Right atrium auricular region (tissue), 2 donors: ENCODE measurements at regions not wholly inside any gene's neighbourhood (a gene's known extent, or its start where the extent isn't known, plus 50 kb on each side); places are given as distances from the start of the nearest gene placed in this dataset.
"Not testable (repeated sequence)": the region's sequence is repeated elsewhere in the genome, so short reads cannot be mapped to it uniquely, and the experiment has no call there.

Source experiments
- DNase-seq: peaks from one replicate; pipeline ENCODE4 v3.0.0-alpha.2; 2019; ENCODE audit warnings: low spot score
- H3K27ac ChIP-seq, 2 donors: fragments of 200-600 bp; sonication (generic); 1 replicate in 1 of 2; 2 replicates in 1 of 2; pipeline ENCODE4 v1.5.1; 2016 to 2019
- H3K27me3 ChIP-seq, 2 donors: fragments of 200-600 bp; sonication (generic); one replicate each; pipeline versions ENCODE4 v1.5.1 to v1.6.0; 2017 to 2019
- H3K36me3 ChIP-seq: fragments of 200-600 bp; sonication (generic); one replicate; pipeline ENCODE4 v1.5.1; 2016
- H3K4me1 ChIP-seq, 2 donors: fragments of 200-600 bp; sonication (generic); one replicate each; pipeline versions ENCODE4 v1.5.1 to v1.6.0; 2017 to 2019
- H3K4me3 ChIP-seq, 2 donors: fragments of 200-600 bp; sonication (generic); 1 replicate in 1 of 2; 2 replicates in 1 of 2; pipeline ENCODE4 v1.5.1; 2017 to 2019; ENCODE audit warnings: mild to moderate bottlenecking in 1 of 2, moderate library complexity in 1 of 2
- H3K9me3 ChIP-seq, 2 donors: fragments of 200-600 bp; sonication (generic); one replicate each; pipeline ENCODE4 v1.5.1; 2019
- CTCF ChIP-seq, 2 donors: fragments of 200-600 bp; sonication (generic); IDR thresholded peaks; one replicate each; pipeline ENCODE4 v1.5.1; 2019; ENCODE audit warnings: antibody characterized with exemption in 2 of 2

- Histone ChIP-seq H3K4me1 (no peaks in the 10 kb centered on the region), H3K9me3 (no peaks in the 10 kb centered on the region), H3K4me3 (no peak overlapping the region), H3K27me3 (no peaks in the 10 kb centered on the region), H3K36me3 (no peaks in the 10 kb centered on the region), H3K27ac (no peak overlapping the region)
- no peak for TF ChIP-seq CTCF (IDR thresholded peaks at IDR 0.05)
- DNase-seq: no peak
Measured at GRCh38 chr7:19560111-19560883, 148.5 kb downstream of the POLR1F start.

GRCh38 chr7:19558527-19558926 is 150.3 kb downstream of the POLR1F start:
- Histone ChIP-seq H3K4me3 (no peak overlapping the region), H3K4me1 (no peaks in the 10 kb centered on the region), H3K27ac (no peak overlapping the region), H3K36me3 (no peaks in the 10 kb centered on the region), H3K9me3 (no peaks in the 10 kb centered on the region), H3K27me3 (no peaks in the 10 kb centered on the region)
- no peak for TF ChIP-seq CTCF (IDR thresholded peaks at IDR 0.05)
- DNase-seq: no peak

GRCh38 chr7:19557726-19558465 is 150.9 kb downstream of the POLR1F start:
- H3K27ac ChIP-seq: no peak overlapping the region
- DNase-seq: no peak

GRCh38 chr7:19554581-19554980 is 154.3 kb downstream of the POLR1F start:
- TF ChIP-seq CTCF (IDR thresholded peaks at IDR 0.05): no peak
- no peaks in the 10 kb centered on the region for H3K27me3 ChIP-seq
- H3K36me3 ChIP-seq: no peaks in the 10 kb centered on the region
- no peak overlapping the region for H3K27ac ChIP-seq
- no peak for DNase-seq
- H3K9me3 ChIP-seq: no peaks in the 10 kb centered on the region
- no peak overlapping the region for H3K4me3 ChIP-seq
- no peaks in the 10 kb centered on the region for H3K4me1 ChIP-seq

More at GRCh38 chr7:19557726-19558465, 150.9 kb downstream of the POLR1F start:
- Histone ChIP-seq H3K4me1 (no peaks in the 10 kb centered on the region), H3K27me3 (no peaks in the 10 kb centered on the region), H3K9me3 (no peaks in the 10 kb centered on the region), H3K4me3 (no peak overlapping the region), H3K36me3 (no peaks in the 10 kb centered on the region)
- TF ChIP-seq CTCF (IDR thresholded peaks at IDR 0.05): no peak

GRCh38 chr7:19552576-19552975 is 156.3 kb downstream of the POLR1F start:
- DNase-seq: no peak
- Histone ChIP-seq H3K27me3 (no peaks in the 10 kb centered on the region), H3K9me3 (no peaks in the 10 kb centered on the region), H3K27ac (no peak overlapping the region), H3K4me1 (no peaks in the 10 kb centered on the region), H3K4me3 (no peak overlapping the region), H3K36me3 (no peaks in the 10 kb centered on the region)
- no peak for TF ChIP-seq CTCF (IDR thresholded peaks at IDR 0.05)

GRCh38 chr7:19549246-19549645 is 159.6 kb downstream of the POLR1F start:
- H3K4me1 ChIP-seq, H3K9me3 ChIP-seq, DNase-seq, H3K4me3 ChIP-seq, H3K36me3 ChIP-seq, H3K27ac ChIP-seq, H3K27me3 ChIP-seq: not testable (repeated sequence)
